Endothelial cell of umbilical vein (primary cell): ENCODE measurements at regions not wholly inside any gene's neighbourhood (a gene's known extent, or its start where the extent isn't known, plus 50 kb on each side); places are given as distances from the start of the nearest gene placed in this dataset.

Experiments
- BruUV-seq: library from RNA; stranded (reverse); fragments of 400-500 nt; replicated peaks from 2 replicates; lab custom pipeline; 2021; lab: Mats Ljungman, UMichigan
- CTCF ChIA-PET: fragments of 300-600, 350-600 bp; sonication (Branson Sonifier 250); formaldehyde crosslinking; loops from one replicate; lab custom pipeline; 2021; ENCODE audit warnings: antibody characterized with exemption, inconsistent platforms; lab: Charles Lee
- POLR2A ChIA-PET: fragments of 300-600, 350-600 bp; sonication (Branson Sonifier 250); formaldehyde crosslinking; loops from one replicate; lab custom pipeline; 2021; ENCODE audit warnings: antibody characterized with exemption, inconsistent platforms; lab: Charles Lee
- DNase-seq: peaks from one replicate; pipeline ENCODE4 v3.0.0-alpha.2; 2011; ENCODE audit warnings: low read depth, low spot score
- FAIRE-seq: peaks from 2 replicates; lab custom pipeline; 2011; peaks lifted over from hg19 to GRCh38; lab: Jason Lieb, UNC
- H2AFZ ChIP-seq: 2 replicates; pipeline ENCODE4 v1.6.0; 2012; ENCODE audit warnings: low read depth, low read length, control low read depth, inconsistent platforms
- H3K27ac ChIP-seq: 2 replicates; pipeline ENCODE4 v1.5.1; 2011; ENCODE audit warnings: low read depth, mild to moderate bottlenecking, control low read depth, low read length, moderate library complexity; ENCODE audit not compliant: insufficient read depth
- H3K27me3 ChIP-seq, 2 experiments: 2 replicates each; pipeline versions ENCODE4 v1.6.0 to v1.6.1; 2011; ENCODE audit warnings: low read length in 2 of 2, mixed read lengths in 1 of 2; ENCODE audit not compliant: control insufficient read depth in 2 of 2, insufficient read depth in 2 of 2
- H3K36me3 ChIP-seq, 2 experiments: 2 replicates in 1 of 2; 3 replicates in 1 of 2; pipeline ENCODE4 v1.5.1; 2011; ENCODE audit warnings: low read length in 2 of 2, mild to moderate bottlenecking in 1 of 2, moderate library complexity in 1 of 2; ENCODE audit not compliant: control insufficient read depth in 2 of 2, insufficient read depth in 2 of 2; ENCODE audit errors: extremely low read depth in 1 of 2
- H3K4me1 ChIP-seq: 3 replicates; pipeline ENCODE4 v1.5.1; 2011; ENCODE audit warnings: mild to moderate bottlenecking, low read length; ENCODE audit not compliant: control insufficient read depth, insufficient read depth; ENCODE audit errors: extremely low read depth
- H3K4me2 ChIP-seq: 2 replicates; pipeline ENCODE4 v1.6.1; 2011; ENCODE audit warnings: low read length, control low read depth, mixed read lengths; ENCODE audit not compliant: insufficient read depth
- H3K4me3 ChIP-seq, 3 experiments: fragments of 200-600 bp in 1 of 3; sonication (generic), shearing (Covaris generic) in 1 of 3; replicated peaks in 1 of 3; 2 replicates each; pipeline ENCODE4 v1.5.1; 2011 to 2016; ENCODE audit warnings: control low read depth in 3 of 3, low read length in 3 of 3, mild to moderate bottlenecking in 2 of 3, inconsistent platforms in 1 of 3, low read depth in 1 of 3, moderate library complexity in 1 of 3; ENCODE audit not compliant: insufficient read depth in 1 of 3
- H3K79me2 ChIP-seq: 2 replicates; pipeline ENCODE4 v1.6.0; 2012; ENCODE audit warnings: low read length, inconsistent platforms; ENCODE audit not compliant: control insufficient read depth, insufficient read depth
- H3K9ac ChIP-seq: replicated peaks from 2 replicates; pipeline ENCODE3; 2011; ENCODE audit warnings: low read length, control low read depth; ENCODE audit not compliant: insufficient read depth; ENCODE audit errors: extremely low read depth
- H3K9me1 ChIP-seq: replicated peaks from 3 replicates; pipeline ENCODE4 v1.6.0; 2011; ENCODE audit warnings: mild to moderate bottlenecking, low read length; ENCODE audit not compliant: control insufficient read depth, insufficient read depth; ENCODE audit errors: extremely low read depth
- H3K9me3 ChIP-seq: replicated peaks from 2 replicates; pipeline ENCODE4 v1.5.1; 2012; ENCODE audit warnings: low read length, inconsistent platforms; ENCODE audit not compliant: control insufficient read depth, insufficient read depth
- H4K20me1 ChIP-seq: replicated peaks from 2 replicates; pipeline ENCODE3; 2011; ENCODE audit warnings: mild to moderate bottlenecking, low read length; ENCODE audit not compliant: control insufficient read depth, insufficient read depth; ENCODE audit errors: extremely low read depth
- CTCF ChIP-seq, 2 donors: IDR thresholded peaks; 1 replicate in 1 of 2; 2 replicates in 1 of 2; pipeline ENCODE4 v1.5.1; 2011; ENCODE audit warnings: low read length in 2 of 2, mild to moderate bottlenecking in 2 of 2, moderate library complexity in 2 of 2, control low read depth in 1 of 2, inconsistent platforms in 1 of 2, low read depth in 1 of 2; ENCODE audit not compliant: insufficient read depth in 1 of 2; ENCODE audit errors: extremely low read depth in 1 of 2
- EZH2 ChIP-seq: IDR thresholded peaks from 2 replicates; pipeline ENCODE4 v1.6.1; 2012; ENCODE audit warnings: borderline replicate concordance, low read depth, mild to moderate bottlenecking, moderate library complexity, low read length, inconsistent platforms; ENCODE audit not compliant: severe bottlenecking
- FOS ChIP-seq: IDR thresholded peaks from 2 replicates; pipeline ENCODE4 v1.6.1; 2011; ENCODE audit warnings: mild to moderate bottlenecking, low read length, moderate library complexity, borderline replicate concordance; ENCODE audit not compliant: insufficient read depth
- GATA2 ChIP-seq: IDR thresholded peaks from 2 replicates; pipeline ENCODE4 v1.7.0; 2011; ENCODE audit warnings: low read depth, mild to moderate bottlenecking, moderate library complexity, mixed read lengths, low read length; ENCODE audit not compliant: insufficient read length, insufficient read depth
- JUN ChIP-seq: IDR thresholded peaks from 2 replicates; pipeline ENCODE4 v1.6.1; 2011; ENCODE audit warnings: borderline replicate concordance, low read depth; ENCODE audit not compliant: insufficient read length, insufficient read depth
- MAX ChIP-seq: IDR thresholded peaks from 2 replicates; pipeline ENCODE4 v1.6.1; 2011; ENCODE audit not compliant: insufficient read depth, insufficient read length
- MYC ChIP-seq: IDR thresholded peaks from one replicate; pipeline ENCODE4 v1.6.1; 2011; ENCODE audit warnings: mild to moderate bottlenecking, low read depth, low read length
- POLR2A ChIP-seq: IDR thresholded peaks from 2 replicates; pipeline ENCODE4 v1.6.1; 2012; ENCODE audit warnings: low read depth, mild to moderate bottlenecking, control low read depth, low read length
- POLR2AphosphoS5 ChIP-seq: IDR thresholded peaks from 2 replicates; pipeline ENCODE4 v1.6.1; 2012; ENCODE audit warnings: low read depth, mild to moderate bottlenecking, control low read depth, low read length, moderate library complexity; ENCODE audit not compliant: insufficient read depth
- dilution Hi-C: fragments of 300-500 bp; cut with MboI; formaldehyde crosslinking; loops from one replicate; pipeline ENCODE4 v1.15.0; 2019; ENCODE audit warnings: low sequenced_read_pairs; ENCODE audit not compliant: extremely low pct_ligation_motif_present
- intact Hi-C: fragments of 100-400 bp; cut with micrococcal nuclease; formaldehyde crosslinking; loops from one replicate; pipeline ENCODE4 v1.10.0; 2022

DNA sequence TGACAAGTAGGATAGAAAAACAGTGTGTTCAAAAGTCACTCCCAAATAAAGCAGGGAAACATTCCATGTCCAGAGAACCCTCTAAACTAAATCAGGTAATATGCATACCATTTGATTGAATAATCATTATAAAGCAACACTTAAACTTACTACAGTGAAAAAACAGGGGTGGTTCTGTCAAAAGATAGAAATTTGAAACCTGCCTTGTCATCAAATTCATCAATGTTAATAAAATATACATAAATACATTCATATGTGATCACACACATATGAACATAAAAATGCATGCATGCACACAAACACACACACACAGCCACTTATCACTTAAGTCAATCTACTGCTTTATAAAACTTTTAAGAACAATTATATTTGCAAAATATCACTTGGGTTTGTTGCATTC lies 485.8 kb upstream of the TECRL start:
- Histone ChIP-seq H3K36me3 (no peaks in the 10 kb centered on the region), H3K9me1 (no peaks in the 10 kb centered on the region), H3K9ac (no peak overlapping the region), H3K4me1 (no peaks in the 10 kb centered on the region), H3K4me3 (no peak overlapping the region), H3K9me3 (no peaks in the 10 kb centered on the region), H3K27ac (no peak overlapping the region), H4K20me1 (no peaks in the 10 kb centered on the region), H3K4me2 (no peak overlapping the region), H3K79me2 (no peaks in the 10 kb centered on the region), H2AFZ (no peak overlapping the region), H3K27me3 (no peaks in the 10 kb centered on the region)
- CTCF ChIA-PET: no interaction called here
- dilution Hi-C loops (no loop called here), intact Hi-C loops (no loop called here)
- no peak for TF ChIP-seq POLR2AphosphoS5
- TF ChIP-seq FOS: no peak
- TF ChIP-seq POLR2A: no peak
- no peak for TF ChIP-seq CTCF (IDR thresholded peaks at IDR 0.05; ENCODE audit: extremely low read depth in 1 of 2, insufficient read depth in 1 of 2, low read depth in 1 of 2, low read length in 2 of 2)
- no peak for TF ChIP-seq EZH2
- no peak for TF ChIP-seq MYC
- TF ChIP-seq GATA2: no peak
- TF ChIP-seq JUN: no peak
- TF ChIP-seq MAX: no peak
- BruUV-seq: no TSS peak
- FAIRE-seq (no peak), DNase-seq (no peak)
- POLR2A ChIA-PET: no interaction called here
